ENCODE measurements at regions not wholly inside any gene's neighbourhood (a gene's known extent, or its start where the extent isn't known, plus 50 kb on each side); places are given as distances from the start of the nearest gene placed in this dataset.
"Not testable (repeated sequence)": the region's sequence is repeated elsewhere in the genome, so short reads cannot be mapped to it uniquely, and the experiment has no call there.

GRCh38 chr13:78540058-78540457 is 63.3 kb downstream of the POU4F1 start:
- no peaks in the 10 kb centered on the region for H3K4me1 ChIP-seq
- H3K4me1 Mint-ChIP-seq (ENCODE audit: low read depth, unreplicated experiment), result no peaks in the 10 kb centered on the region
- ChIA-PET POLR2A (no interaction called here), CTCF (no interaction called here)
- H3K9me3 ChIP-seq, result no peaks in the 10 kb centered on the region
- H3K4me3 Mint-ChIP-seq (ENCODE audit: unreplicated experiment), result no peak overlapping the region
- intact Hi-C loops (cut with micrococcal nuclease; ENCODE audit: unreplicated experiment), result no loop called here
- no peaks in the 10 kb centered on the region for H3K9me3 Mint-ChIP-seq (ENCODE audit: unreplicated experiment)
- TF ChIP-seq CTCF (IDR thresholded peaks at IDR 0.05; ENCODE audit: insufficient read depth in 1 of 2, low read depth in 1 of 2, low read length in 1 of 2, severe bottlenecking in 1 of 2, unreplicated experiment in 1 of 2), result no peak
- no peak overlapping the region for H3K27ac Mint-ChIP-seq (ENCODE audit: unreplicated experiment)
- no peaks in the 10 kb centered on the region for H3K36me3 ChIP-seq (ENCODE audit: control insufficient read depth, insufficient read depth, low read length)
- H3K27me3 Mint-ChIP-seq (ENCODE audit: insufficient read depth, unreplicated experiment), result peaks cover 6% of the 10 kb centered on the region
- H3K36me3 Mint-ChIP-seq (ENCODE audit: insufficient read depth, unreplicated experiment), result no peaks in the 10 kb centered on the region
- H3K4me3 ChIP-seq (ENCODE audit: low read depth, low read length), result no peak overlapping the region
- DNase-seq, result no peak
- BruUV-seq (replicated peaks), result no TSS peak
- H3K27me3 ChIP-seq (replicated peaks; ENCODE audit: control insufficient read depth, insufficient read depth, low read length), result no peaks in the 10 kb centered on the region; the same call in 1 of the 2 replicates

- H3K27ac Mint-ChIP-seq (ENCODE audit: unreplicated experiment); H3K4me3 Mint-ChIP-seq (ENCODE audit: unreplicated experiment); H3K27me3 Mint-ChIP-seq (ENCODE audit: insufficient read depth, unreplicated experiment); CTCF ChIA-PET; H3K36me3 Mint-ChIP-seq (ENCODE audit: insufficient read depth, unreplicated experiment); BruUV-seq (replicated peaks); DNase-seq; H3K4me1 Mint-ChIP-seq (ENCODE audit: low read depth, unreplicated experiment); H3K9me3 ChIP-seq; H3K9me3 Mint-ChIP-seq (ENCODE audit: unreplicated experiment); H3K4me3 ChIP-seq (ENCODE audit: low read depth, low read length); H3K4me1 ChIP-seq; intact Hi-C loops (cut with micrococcal nuclease; ENCODE audit: unreplicated experiment); H3K27me3 ChIP-seq (replicated peaks; ENCODE audit: control insufficient read depth, insufficient read depth, low read length); H3K36me3 ChIP-seq (ENCODE audit: control insufficient read depth, insufficient read depth, low read length); POLR2A ChIA-PET: not testable (repeated sequence)
These were observed 77.3 kb downstream of the POU4F1 start for GRCh38 chr13:78526044-78526443.

GRCh38 chr13:78524936-78525335 is 78.4 kb downstream of the POU4F1 start:
- no peaks in the 10 kb centered on the region for H3K36me3 Mint-ChIP-seq (ENCODE audit: insufficient read depth, unreplicated experiment)
- DNase-seq, result no peak
- ChIA-PET POLR2A (no interaction called here), CTCF (no interaction called here)
- H3K27ac Mint-ChIP-seq (ENCODE audit: unreplicated experiment), result no peak overlapping the region
- peaks cover 2% of the 10 kb centered on the region for H3K27me3 Mint-ChIP-seq (ENCODE audit: insufficient read depth, unreplicated experiment)
- intact Hi-C loops (cut with micrococcal nuclease; ENCODE audit: unreplicated experiment), result no loop called here
- no peaks in the 10 kb centered on the region for H3K9me3 Mint-ChIP-seq (ENCODE audit: unreplicated experiment)
- Histone ChIP-seq H3K27me3 (replicated peaks; ENCODE audit: control insufficient read depth, insufficient read depth, low read length) (no peaks in the 10 kb centered on the region), H3K36me3 (ENCODE audit: control insufficient read depth, insufficient read depth, low read length) (no peaks in the 10 kb centered on the region), H3K4me3 (ENCODE audit: low read depth, low read length) (no peak overlapping the region), H3K4me1 (no peaks in the 10 kb centered on the region), H3K9me3 (no peaks in the 10 kb centered on the region)
- no peak overlapping the region for H3K4me3 Mint-ChIP-seq (ENCODE audit: unreplicated experiment)
- no TSS peak for BruUV-seq (replicated peaks)
- no peak for TF ChIP-seq CTCF (IDR thresholded peaks at IDR 0.05; ENCODE audit: insufficient read depth in 1 of 2, low read depth in 1 of 2, low read length in 1 of 2, severe bottlenecking in 1 of 2, unreplicated experiment in 1 of 2)
- H3K4me1 Mint-ChIP-seq (ENCODE audit: low read depth, unreplicated experiment), result no peaks in the 10 kb centered on the region

- no peak overlapping the region for H3K27ac Mint-ChIP-seq (ENCODE audit: unreplicated experiment)
- no peaks in the 10 kb centered on the region for H3K4me1 ChIP-seq
- H3K4me3 Mint-ChIP-seq (ENCODE audit: unreplicated experiment), result no peak overlapping the region
- no peaks in the 10 kb centered on the region for H3K27me3 ChIP-seq (replicated peaks; ENCODE audit: control insufficient read depth, insufficient read depth, low read length)
- intact Hi-C loops (cut with micrococcal nuclease; ENCODE audit: unreplicated experiment), result no loop called here
- H3K4me3 ChIP-seq (ENCODE audit: low read depth, low read length), result no peak overlapping the region
- peaks cover 5% of the 10 kb centered on the region for H3K9me3 Mint-ChIP-seq (ENCODE audit: unreplicated experiment)
- no peaks in the 10 kb centered on the region for H3K36me3 ChIP-seq (ENCODE audit: control insufficient read depth, insufficient read depth, low read length)
- H3K27me3 Mint-ChIP-seq (ENCODE audit: insufficient read depth, unreplicated experiment), result peaks cover 5% of the 10 kb centered on the region
- ChIA-PET CTCF (no interaction called here), POLR2A (no interaction called here)
- no peaks in the 10 kb centered on the region for H3K36me3 Mint-ChIP-seq (ENCODE audit: insufficient read depth, unreplicated experiment)
- H3K4me1 Mint-ChIP-seq (ENCODE audit: low read depth, unreplicated experiment), result no peaks in the 10 kb centered on the region
- no TSS peak for BruUV-seq (replicated peaks)
- no peak for DNase-seq
- no peak for TF ChIP-seq CTCF (IDR thresholded peaks at IDR 0.05; ENCODE audit: insufficient read depth in 1 of 2, low read depth in 1 of 2, low read length in 1 of 2, severe bottlenecking in 1 of 2, unreplicated experiment in 1 of 2)
- no peaks in the 10 kb centered on the region for H3K9me3 ChIP-seq
These were observed 82.3 kb downstream of the POU4F1 start for GRCh38 chr13:78521091-78521490.
